ENCODE measurements at regions not wholly inside any gene's neighbourhood (a gene's known extent, or its start where the extent isn't known, plus 50 kb on each side); places are given as distances from the start of the nearest gene placed in this dataset.
"Not testable (repeated sequence)": the region's sequence is repeated elsewhere in the genome, so short reads cannot be mapped to it uniquely, and the experiment has no call there.

DNA sequence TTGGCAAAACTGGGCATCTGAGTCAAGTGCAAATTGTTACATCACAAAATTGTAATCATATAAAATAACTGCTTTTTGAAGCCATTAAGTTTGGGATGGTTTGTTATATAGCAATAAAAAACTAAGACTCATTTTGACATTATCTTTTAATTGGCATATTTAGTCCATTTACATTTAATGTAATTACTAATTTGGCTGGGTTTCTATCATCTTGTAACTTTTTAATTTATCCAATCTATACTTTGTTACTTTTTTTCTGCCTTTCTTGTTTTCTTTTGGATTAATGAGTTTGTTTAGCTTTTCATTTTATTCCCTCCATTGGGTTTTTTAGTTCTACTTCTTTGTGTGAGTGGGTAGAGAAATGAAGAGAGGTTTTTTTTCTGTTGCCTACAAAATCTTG is 76.3 kb downstream of the DRAM2 start:
- no peak overlapping the region for H3K27ac ChIP-seq
- DNase-seq (ENCODE audit: low spot score), result no peak
- TF ChIP-seq, protein P1, sequence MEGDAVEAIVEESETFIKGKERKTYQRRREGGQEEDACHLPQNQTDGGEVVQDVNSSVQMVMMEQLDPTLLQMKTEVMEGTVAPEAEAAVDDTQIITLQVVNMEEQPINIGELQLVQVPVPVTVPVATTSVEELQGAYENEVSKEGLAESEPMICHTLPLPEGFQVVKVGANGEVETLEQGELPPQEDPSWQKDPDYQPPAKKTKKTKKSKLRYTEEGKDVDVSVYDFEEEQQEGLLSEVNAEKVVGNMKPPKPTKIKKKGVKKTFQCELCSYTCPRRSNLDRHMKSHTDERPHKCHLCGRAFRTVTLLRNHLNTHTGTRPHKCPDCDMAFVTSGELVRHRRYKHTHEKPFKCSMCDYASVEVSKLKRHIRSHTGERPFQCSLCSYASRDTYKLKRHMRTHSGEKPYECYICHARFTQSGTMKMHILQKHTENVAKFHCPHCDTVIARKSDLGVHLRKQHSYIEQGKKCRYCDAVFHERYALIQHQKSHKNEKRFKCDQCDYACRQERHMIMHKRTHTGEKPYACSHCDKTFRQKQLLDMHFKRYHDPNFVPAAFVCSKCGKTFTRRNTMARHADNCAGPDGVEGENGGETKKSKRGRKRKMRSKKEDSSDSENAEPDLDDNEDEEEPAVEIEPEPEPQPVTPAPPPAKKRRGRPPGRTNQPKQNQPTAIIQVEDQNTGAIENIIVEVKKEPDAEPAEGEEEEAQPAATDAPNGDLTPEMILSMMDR (conservative IDR thresholded peaks at IDR 0.05; ENCODE audit: low read depth), result no peak
- CTCF ChIA-PET, result no interaction called here
- POLR2A ChIA-PET (ENCODE audit: low non-redundant PET), result no interaction called here

DNA sequence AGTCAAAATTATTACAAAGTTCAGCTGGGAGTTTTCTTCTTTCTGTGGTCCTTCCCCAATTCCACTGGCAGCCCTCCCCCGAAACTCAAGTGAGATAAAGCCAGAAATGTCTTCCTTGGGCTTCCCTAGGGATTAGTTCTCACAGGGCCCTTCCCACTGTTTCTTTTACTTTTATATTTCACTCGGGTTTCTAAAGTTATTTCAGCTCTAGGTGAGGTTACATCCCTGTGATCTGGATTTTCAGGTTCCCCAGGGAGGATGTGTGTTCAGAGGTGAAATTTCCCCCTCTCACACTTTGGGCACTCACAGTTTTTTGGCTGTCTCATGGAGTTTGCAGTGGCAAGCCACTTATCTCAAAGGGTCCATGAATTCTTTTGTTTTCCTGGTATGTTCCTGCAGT is 77.3 kb downstream of the DRAM2 start:
- H3K27ac ChIP-seq, result no peak overlapping the region
- ChIA-PET POLR2A (ENCODE audit: low non-redundant PET) (no interaction called here), CTCF (no interaction called here)
- TF ChIP-seq, protein P1 (conservative IDR thresholded peaks at IDR 0.05; ENCODE audit: low read depth), result no peak
- DNase-seq (ENCODE audit: low spot score), result no peak

DNA sequence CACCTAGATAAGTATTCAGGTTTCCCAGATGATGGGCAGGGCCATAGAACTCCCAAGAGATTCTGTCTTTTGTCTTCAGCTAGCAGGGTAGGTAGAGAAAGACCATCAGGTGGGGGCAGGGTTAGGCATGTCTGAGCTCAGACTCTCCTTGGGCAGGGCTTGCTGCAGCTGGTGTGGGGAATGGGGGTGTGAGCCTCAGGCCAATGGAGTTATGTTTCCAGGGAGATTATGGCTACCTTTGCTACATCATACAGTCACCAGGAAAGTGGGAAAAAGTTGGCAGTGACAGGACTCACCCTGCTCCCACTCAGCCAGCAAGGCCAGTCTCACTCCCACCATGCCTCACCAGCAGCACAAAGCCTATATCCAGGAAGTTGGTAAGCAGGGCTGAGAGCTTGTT is 77.8 kb downstream of the DRAM2 start:
- H3K27ac ChIP-seq, result no peak overlapping the region
- DNase-seq (ENCODE audit: low spot score), result no peak
- ChIA-PET POLR2A (ENCODE audit: low non-redundant PET) (no interaction called here), CTCF (no interaction called here)
- TF ChIP-seq, protein P1 (conservative IDR thresholded peaks at IDR 0.05; ENCODE audit: low read depth), result no peak

DNA sequence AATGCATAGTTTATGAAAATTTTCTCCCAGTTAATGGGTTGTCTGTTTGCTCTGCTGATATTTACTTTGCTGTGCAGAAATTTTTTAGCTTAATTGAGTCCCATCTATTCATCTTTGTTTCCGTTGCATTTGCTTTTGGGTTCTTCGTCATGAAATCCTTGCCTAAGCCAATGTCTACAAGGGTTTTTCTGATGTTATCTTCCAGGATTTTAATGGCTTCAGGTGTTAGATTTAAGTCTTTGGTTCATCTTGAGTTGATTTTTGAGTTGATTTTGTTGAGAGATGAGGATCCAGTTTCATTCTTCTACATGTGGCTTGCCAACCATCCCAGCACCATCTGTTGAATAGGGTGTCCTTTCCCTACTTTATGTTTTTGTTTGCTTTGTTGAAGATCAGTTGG is 85.2 kb downstream of the DRAM2 start:
- CTCF ChIA-PET, result no interaction called here

DNA sequence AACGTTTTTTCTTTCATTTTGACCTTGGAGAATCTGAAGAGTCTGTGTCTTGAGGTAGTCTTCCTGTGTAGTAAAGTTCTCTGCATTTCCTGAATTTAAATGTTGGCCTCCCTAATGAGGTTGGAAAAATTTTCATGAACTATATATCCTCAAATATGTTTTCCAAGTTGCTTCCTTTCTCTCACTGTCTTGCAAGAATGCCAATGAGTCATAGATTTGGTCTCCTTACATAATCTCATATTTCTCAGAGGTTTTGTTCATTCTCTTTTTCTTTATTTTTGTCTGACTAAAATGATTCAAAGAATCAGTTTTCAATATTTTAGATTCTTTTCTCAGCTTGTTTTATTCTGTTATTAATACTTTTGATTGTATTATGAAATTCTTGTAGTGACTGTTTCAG is 87.6 kb downstream of the DRAM2 start:
- CTCF ChIA-PET, result no interaction called here
- H3K27ac ChIP-seq, result no peak overlapping the region
- TF ChIP-seq, protein P1 (conservative IDR thresholded peaks at IDR 0.05; ENCODE audit: low read depth), result no peak
- no peak for DNase-seq (ENCODE audit: low spot score)
- POLR2A ChIA-PET (ENCODE audit: low non-redundant PET), result no interaction called here

More for the DNA sequence above, 85.2 kb downstream of the DRAM2 start:
- TF ChIP-seq, protein P1 (conservative IDR thresholded peaks at IDR 0.05; ENCODE audit: low read depth), result no peak
- DNase-seq (ENCODE audit: low spot score), result no peak
- H3K27ac ChIP-seq, result no peak overlapping the region
- POLR2A ChIA-PET (ENCODE audit: low non-redundant PET), result no interaction called here

DNA sequence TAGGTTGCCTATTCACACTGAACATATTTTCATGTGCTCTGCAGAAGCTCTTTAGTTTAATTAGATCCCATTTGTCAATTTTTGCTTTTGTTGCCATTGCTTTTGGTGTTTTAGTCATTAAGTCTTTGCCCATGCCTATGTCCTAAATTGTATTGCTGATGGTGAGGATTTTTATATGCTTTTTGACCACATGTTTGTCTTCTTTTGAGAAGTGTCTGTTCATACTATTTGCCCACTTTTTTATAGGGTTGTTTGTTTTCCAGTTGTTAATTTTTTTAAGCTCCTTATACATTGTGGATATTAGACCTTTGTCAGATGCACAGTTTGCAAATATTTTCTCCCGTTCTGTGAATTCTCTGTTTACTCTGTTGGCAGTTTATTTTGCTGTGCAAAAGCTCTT is 84.5 kb upstream of the LRIF1 start:
- H3K27ac ChIP-seq; DNase-seq (ENCODE audit: low spot score); POLR2A ChIA-PET (ENCODE audit: low non-redundant PET); CTCF ChIA-PET: not testable (repeated sequence)

DNA sequence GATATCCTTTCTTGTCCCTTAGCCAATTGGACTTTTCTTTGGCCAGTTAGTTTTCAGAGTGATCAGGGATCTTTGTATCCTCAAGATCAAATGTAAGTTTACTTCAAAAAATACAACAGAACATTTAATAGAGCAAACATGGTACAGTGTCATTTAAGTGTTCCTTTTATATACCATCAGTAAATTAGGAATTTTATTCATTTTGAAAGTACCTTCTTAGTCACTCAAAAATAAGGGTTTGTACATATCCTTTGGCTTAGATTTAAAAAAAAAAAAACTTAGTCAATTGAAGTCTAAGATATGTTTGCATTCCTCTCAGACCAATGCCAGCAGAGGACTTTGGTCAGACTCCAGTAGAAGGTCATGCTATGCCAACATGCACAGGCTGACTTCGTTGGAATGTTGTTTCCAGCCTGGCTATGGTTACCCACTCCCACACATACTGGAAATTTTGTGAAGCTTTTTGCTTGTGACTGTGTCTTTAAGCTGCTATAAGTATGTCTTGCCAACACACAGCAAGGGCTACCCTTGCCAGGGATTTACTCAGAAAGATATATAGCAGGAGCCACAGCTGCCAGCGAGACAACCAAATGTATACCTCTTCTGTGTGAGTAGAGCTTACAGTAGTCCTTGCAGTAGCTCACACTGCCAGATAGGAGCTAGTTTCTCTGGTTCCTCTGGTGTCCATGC is 81.5 kb upstream of the LRIF1 start:
- CTCF ChIA-PET, result interaction anchor here (0.8 to 1.1 kb wide), 2 partner anchors 12 to 15 kb away, joined by 3 read pairs; no protein-coding TSS in a partner anchor

More for the DNA sequence above, 81.5 kb upstream of the LRIF1 start:
- TF ChIP-seq, protein P1 (conservative IDR thresholded peaks at IDR 0.05; ENCODE audit: low read depth), result no peak
- POLR2A ChIA-PET (ENCODE audit: low non-redundant PET), result no interaction called here
- no peak overlapping the region for H3K27ac ChIP-seq
- no peak for DNase-seq (ENCODE audit: low spot score)
